Breast epithelium (tissue), 4 donors: ENCODE measurements at regions not wholly inside any gene's neighbourhood (a gene's known extent, or its start where the extent isn't known, plus 50 kb on each side); places are given as distances from the start of the nearest gene placed in this dataset.

Experiments
- DNase-seq, 2 donors: peaks; one replicate each; pipeline ENCODE4 v3.0.0-alpha.2; 2019; ENCODE audit warnings: low spot score in 2 of 2
- H3K27ac ChIP-seq, 2 donors: fragments of 200-600 bp; sonication (generic) in 1 of 2; one replicate each; pipeline ENCODE4 v1.5.1; 2016 to 2019; ENCODE audit warnings: mild to moderate bottlenecking in 1 of 2
- H3K27me3 ChIP-seq, 2 donors: fragments of 200-600 bp; sonication (generic) in 1 of 2; one replicate each; pipeline versions ENCODE4 v1.5.1 to v1.6.0; 2017 to 2019; ENCODE audit warnings: control low read depth in 1 of 2, mild to moderate bottlenecking in 1 of 2
- H3K36me3 ChIP-seq: fragments of 200-600 bp; one replicate; pipeline ENCODE4 v1.5.1; 2019
- H3K4me1 ChIP-seq, 2 donors: fragments of 200-600 bp; sonication (generic); one replicate each; pipeline ENCODE4 v1.5.1; 2016 to 2019; ENCODE audit warnings: control low read depth in 1 of 2
- H3K4me3 ChIP-seq, 3 donors: fragments of 200-600 bp; sonication (generic); 1 replicate in 2 of 3; 2 replicates in 1 of 3; pipeline ENCODE4 v1.5.1; 2016 to 2019; ENCODE audit warnings: mild to moderate bottlenecking in 3 of 3, moderate library complexity in 2 of 3
- H3K9me3 ChIP-seq, 2 donors: fragments of 200-600 bp; sonication (generic) in 1 of 2; one replicate each; pipeline ENCODE4 v1.5.1; 2016 to 2019; ENCODE audit warnings: control low read depth in 1 of 2
- POLR2A ChIP-seq: fragments of 450-650 bp; IDR thresholded peaks from one replicate; pipeline ENCODE4 v1.6.1; 2016; ENCODE audit warnings: antibody characterized with exemption, mild to moderate bottlenecking, moderate library complexity
- POLR2AphosphoS5 ChIP-seq, 3 donors: sonication (generic); formaldehyde crosslinking; IDR thresholded peaks; one replicate each; pipeline ENCODE4 v1.6.1; 2017; ENCODE audit warnings: antibody characterized with exemption in 3 of 3
- intact Hi-C: fragments of 100-400 bp; cut with DNase I; formaldehyde crosslinking; loops from one replicate; pipeline ENCODE4 v1.15.1; 2023; ENCODE audit warnings: low total_unique reads
- TF ChIP-seq, protein P1 (sequence below), 3 donors: fragments of 450-650 bp; IDR thresholded peaks; one replicate each; pipeline ENCODE4 v1.5.1; 2016 to 2017; ENCODE audit warnings: antibody characterized with exemption in 3 of 3, mild to moderate bottlenecking in 3 of 3, moderate library complexity in 3 of 3

DNA sequence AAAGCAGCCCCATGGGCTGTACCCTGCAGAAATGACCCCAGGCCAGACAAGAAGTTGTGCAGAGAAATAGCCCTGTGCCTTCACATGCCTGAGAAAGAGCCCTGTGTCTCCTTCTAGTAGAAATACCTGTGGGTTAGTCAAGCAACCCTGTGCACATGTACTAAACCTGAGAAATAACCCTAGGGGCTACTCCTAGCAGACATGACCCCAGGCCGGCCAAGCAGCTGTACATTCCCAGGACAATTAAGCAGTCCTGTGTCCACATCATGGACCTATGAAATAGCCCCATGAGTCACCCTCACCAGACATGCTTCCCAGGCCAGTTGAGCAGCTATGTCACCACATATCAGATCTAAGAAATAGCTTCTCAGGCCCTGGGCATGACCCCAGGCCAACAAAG lies 519.7 kb upstream of the CA10 start:
- no peaks in the 10 kb centered on the region for H3K27me3 ChIP-seq
- DNase-seq = no peak

DNA sequence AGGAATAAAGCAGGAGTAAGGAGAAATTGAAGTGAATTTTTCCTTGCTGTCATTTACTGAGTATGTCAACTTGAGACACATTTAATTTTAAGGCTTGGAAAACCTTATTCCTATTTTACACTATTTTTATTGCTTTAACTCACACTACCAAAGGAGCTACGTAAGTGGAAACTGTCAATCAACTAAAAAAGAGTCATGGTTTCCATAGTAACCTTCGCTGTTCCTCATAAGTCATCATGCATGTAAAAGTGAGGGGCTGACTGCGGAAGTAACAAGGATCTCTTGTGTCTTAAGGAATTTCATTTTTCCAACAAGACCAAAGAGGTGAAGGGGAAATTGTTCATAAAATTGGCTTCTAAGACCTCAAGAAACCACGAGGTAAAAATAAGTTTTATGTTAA lies 516.2 kb upstream of the CA10 start:
- no peaks in the 10 kb centered on the region for H3K4me1 ChIP-seq
- peaks cover 0 to 19% of the 10 kb centered on the region in 2 donors for H3K9me3 ChIP-seq
- H3K27ac ChIP-seq = no peak overlapping the region
- intact Hi-C loops = no loop called here
- no peaks in the 10 kb centered on the region for H3K27me3 ChIP-seq
- DNase-seq = no peak
- no peaks in the 10 kb centered on the region for H3K36me3 ChIP-seq
- no peak for TF ChIP-seq POLR2AphosphoS5 (IDR thresholded peaks at IDR 0.05)
- TF ChIP-seq, protein P1, sequence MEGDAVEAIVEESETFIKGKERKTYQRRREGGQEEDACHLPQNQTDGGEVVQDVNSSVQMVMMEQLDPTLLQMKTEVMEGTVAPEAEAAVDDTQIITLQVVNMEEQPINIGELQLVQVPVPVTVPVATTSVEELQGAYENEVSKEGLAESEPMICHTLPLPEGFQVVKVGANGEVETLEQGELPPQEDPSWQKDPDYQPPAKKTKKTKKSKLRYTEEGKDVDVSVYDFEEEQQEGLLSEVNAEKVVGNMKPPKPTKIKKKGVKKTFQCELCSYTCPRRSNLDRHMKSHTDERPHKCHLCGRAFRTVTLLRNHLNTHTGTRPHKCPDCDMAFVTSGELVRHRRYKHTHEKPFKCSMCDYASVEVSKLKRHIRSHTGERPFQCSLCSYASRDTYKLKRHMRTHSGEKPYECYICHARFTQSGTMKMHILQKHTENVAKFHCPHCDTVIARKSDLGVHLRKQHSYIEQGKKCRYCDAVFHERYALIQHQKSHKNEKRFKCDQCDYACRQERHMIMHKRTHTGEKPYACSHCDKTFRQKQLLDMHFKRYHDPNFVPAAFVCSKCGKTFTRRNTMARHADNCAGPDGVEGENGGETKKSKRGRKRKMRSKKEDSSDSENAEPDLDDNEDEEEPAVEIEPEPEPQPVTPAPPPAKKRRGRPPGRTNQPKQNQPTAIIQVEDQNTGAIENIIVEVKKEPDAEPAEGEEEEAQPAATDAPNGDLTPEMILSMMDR (IDR thresholded peaks at IDR 0.05) = no peak
- no peak for TF ChIP-seq POLR2A
- no peak overlapping the region for H3K4me3 ChIP-seq

More for the DNA sequence above, 519.7 kb upstream of the CA10 start:
- Histone ChIP-seq H3K36me3 (no peaks in the 10 kb centered on the region), H3K9me3 (peaks cover 0 to 32% of the 10 kb centered on the region in 2 donors), H3K4me1 (no peaks in the 10 kb centered on the region), H3K27ac (no peak overlapping the region), H3K4me3 (no peak overlapping the region)
- intact Hi-C loops = no loop called here
- TF ChIP-seq POLR2A (no peak), POLR2AphosphoS5 (IDR thresholded peaks at IDR 0.05) (no peak)
- TF ChIP-seq, protein P1 (IDR thresholded peaks at IDR 0.05) = no peak

DNA sequence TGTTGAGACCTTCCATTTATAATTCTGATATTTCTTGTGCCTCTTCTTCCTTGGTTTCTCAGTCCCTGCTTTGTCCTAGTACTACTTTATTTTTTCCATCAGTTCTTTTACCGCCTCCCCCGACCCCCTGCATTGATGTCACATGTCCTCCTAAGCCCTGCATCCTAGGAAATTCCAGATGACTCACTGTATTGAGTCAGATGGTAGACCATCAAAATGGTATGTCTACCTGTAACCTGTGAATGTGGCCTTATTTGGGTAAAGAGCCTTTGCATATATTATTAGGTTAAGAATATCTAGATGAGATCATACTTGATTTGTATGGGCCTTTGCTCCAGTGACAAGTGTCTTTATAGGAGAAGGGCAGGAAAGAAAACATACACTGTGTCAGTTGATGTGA lies 515.3 kb upstream of the CA10 start:
- DNase-seq = no peak
- H3K36me3 ChIP-seq = no peaks in the 10 kb centered on the region
- H3K27ac ChIP-seq = no peak overlapping the region
- no peaks in the 10 kb centered on the region for H3K27me3 ChIP-seq
- no peak overlapping the region for H3K4me3 ChIP-seq
- H3K4me1 ChIP-seq = no peaks in the 10 kb centered on the region
- no peak for TF ChIP-seq POLR2AphosphoS5 (IDR thresholded peaks at IDR 0.05)
- TF ChIP-seq, protein P1 (IDR thresholded peaks at IDR 0.05) = no peak
- no peak for TF ChIP-seq POLR2A
- intact Hi-C loops = no loop called here
- H3K9me3 ChIP-seq = peaks cover 0 to 10% of the 10 kb centered on the region in 2 donors

DNA sequence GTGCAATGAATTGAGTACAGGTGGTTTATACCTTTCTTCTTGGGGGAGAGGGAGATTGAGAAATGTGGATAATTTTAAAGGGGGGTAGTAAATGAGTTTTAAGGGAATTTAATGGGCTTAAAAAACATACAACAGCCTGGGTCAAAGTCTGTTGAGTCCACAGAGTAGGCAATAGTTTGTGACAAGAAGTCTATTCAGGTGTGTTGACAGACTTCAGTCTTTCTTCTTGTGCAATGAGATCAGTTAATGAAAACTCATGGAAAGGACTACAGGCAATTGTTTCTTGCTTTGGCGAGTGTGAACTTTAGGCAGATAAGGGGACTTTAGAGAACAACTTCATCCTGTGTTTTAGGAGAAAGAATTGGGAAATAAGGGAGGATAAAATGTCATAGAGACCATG lies 507.8 kb upstream of the CA10 start:
- no peaks in the 10 kb centered on the region for H3K4me1 ChIP-seq
- no peak overlapping the region for H3K27ac ChIP-seq
- no peak for DNase-seq
- TF ChIP-seq POLR2AphosphoS5 (IDR thresholded peaks at IDR 0.05) (no peak), POLR2A (no peak)
- TF ChIP-seq, protein P1 (IDR thresholded peaks at IDR 0.05) = no peak
- H3K27me3 ChIP-seq = no peaks in the 10 kb centered on the region
- H3K9me3 ChIP-seq = no peaks in the 10 kb centered on the region
- no peaks in the 10 kb centered on the region for H3K36me3 ChIP-seq
- intact Hi-C loops = no loop called here
- no peak overlapping the region for H3K4me3 ChIP-seq

DNA sequence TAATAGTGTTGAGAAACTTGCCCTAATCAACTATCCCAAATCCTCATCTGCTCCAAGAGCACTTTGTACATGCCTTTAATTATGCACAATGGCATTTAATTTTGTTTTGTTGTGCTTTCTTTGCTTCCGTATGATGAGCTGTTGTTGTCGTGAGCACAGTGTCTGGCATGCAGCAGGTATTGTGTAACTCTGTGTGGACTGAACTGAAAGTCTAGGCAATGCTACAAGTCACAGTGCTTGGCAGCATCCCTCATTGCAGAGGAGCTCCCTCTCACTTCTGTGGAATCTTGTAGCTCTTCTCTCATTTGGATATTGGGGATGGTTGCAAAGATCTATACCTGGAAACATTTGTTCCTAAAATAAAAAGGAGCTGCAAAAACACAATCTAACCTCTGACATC lies 502.2 kb upstream of the CA10 start:
- Histone ChIP-seq H3K4me1 (no peaks in the 10 kb centered on the region), H3K4me3 (no peak overlapping the region), H3K27me3 (no peaks in the 10 kb centered on the region), H3K9me3 (no peaks in the 10 kb centered on the region), H3K36me3 (no peaks in the 10 kb centered on the region), H3K27ac (no peak overlapping the region)
- DNase-seq = no peak
- intact Hi-C loops = no loop called here
- no peak for TF ChIP-seq POLR2AphosphoS5 (IDR thresholded peaks at IDR 0.05)

DNA sequence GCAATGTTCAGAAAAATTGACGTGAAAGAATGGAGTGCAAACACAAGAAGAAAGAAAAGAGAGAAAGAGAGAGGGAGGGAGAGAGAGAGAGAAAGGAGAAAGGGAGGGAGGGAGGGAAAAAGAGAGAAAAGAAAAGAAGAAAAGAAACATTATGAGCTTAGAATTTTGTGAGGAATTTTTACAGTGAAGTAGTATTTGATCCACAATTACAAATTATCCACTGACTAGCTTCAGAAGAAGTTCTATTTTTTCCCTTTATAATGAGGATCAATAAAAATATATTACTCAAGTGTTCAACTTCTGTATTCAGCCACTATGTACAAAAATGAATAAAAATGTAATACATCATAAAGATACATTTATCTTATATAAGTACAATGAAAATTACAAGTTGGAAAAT lies 494.5 kb upstream of the CA10 start:
- no peak overlapping the region for H3K4me3 ChIP-seq
- intact Hi-C loops = no loop called here
- no peaks in the 10 kb centered on the region for H3K9me3 ChIP-seq
- H3K27me3 ChIP-seq = peaks cover 0 to 3% of the 10 kb centered on the region in 2 donors
- no peak for TF ChIP-seq POLR2AphosphoS5 (IDR thresholded peaks at IDR 0.05)
- no peak for TF ChIP-seq POLR2A
- TF ChIP-seq, protein P1 (IDR thresholded peaks at IDR 0.05) = no peak
- H3K4me1 ChIP-seq = no peaks in the 10 kb centered on the region
- H3K36me3 ChIP-seq = no peaks in the 10 kb centered on the region
- H3K27ac ChIP-seq = no peak overlapping the region
- no peak for DNase-seq
